ENCODE measurements at regions not wholly inside any gene's neighbourhood (a gene's known extent, or its start where the extent isn't known, plus 50 kb on each side); places are given as distances from the start of the nearest gene placed in this dataset.

DNA sequence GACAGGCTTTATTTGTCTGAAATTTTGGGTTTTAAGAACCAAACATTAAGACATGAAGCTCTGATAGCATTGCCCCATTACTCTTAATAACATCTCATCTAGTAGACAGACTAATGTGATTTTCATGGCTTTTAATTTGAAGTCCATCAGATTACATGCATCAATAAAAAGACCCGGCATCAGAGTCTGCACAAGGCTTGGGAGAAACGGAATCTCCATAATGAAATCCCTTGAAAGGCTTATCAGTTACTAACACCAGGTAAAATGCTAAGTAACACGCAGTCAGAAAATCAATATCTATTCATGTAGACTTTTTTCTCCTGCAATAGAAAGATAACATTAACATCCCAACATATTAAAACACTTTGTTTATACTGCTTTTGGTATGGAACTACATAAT, 1485.2 kb upstream of the DDX18 start:
- Histone ChIP-seq H3K4me2 (ENCODE audit: control insufficient read depth, insufficient read depth) (no peak overlapping the region), H3K4me3 (no peak overlapping the region), H3K4me1 (ENCODE audit: control insufficient read depth, insufficient read depth, low read length) (no peaks in the 10 kb centered on the region), H2AFZ (ENCODE audit: control insufficient read depth, low read depth, low read length) (no peak overlapping the region), H3K27ac (ENCODE audit: control insufficient read depth, insufficient read depth) (no peak overlapping the region), H3K36me3 (ENCODE audit: control insufficient read depth in 2 of 2, insufficient read depth in 2 of 2, low read length in 1 of 2) (no peaks in the 10 kb centered on the region), H3K9ac (ENCODE audit: control insufficient read depth, insufficient read depth, low read length) (no peak overlapping the region), H4K20me1 (ENCODE audit: control insufficient read depth, insufficient read depth) (no peaks in the 10 kb centered on the region), H3K27me3 (replicated peaks in 1 of 2; ENCODE audit: control insufficient read depth in 2 of 2, insufficient read depth in 2 of 2, low read length in 1 of 2) (no peaks in the 10 kb centered on the region), H3K9me3 (replicated peaks; ENCODE audit: control insufficient read depth, insufficient read depth, low read length) (no peaks in the 10 kb centered on the region), H3K79me2 (ENCODE audit: control insufficient read depth, insufficient read depth, low read length) (no peaks in the 10 kb centered on the region)
- ChIA-PET CTCF (no interaction called here), POLR2A (no interaction called here), RAD21 (ENCODE audit: unreplicated experiment) (no interaction called here), SMC1A (ENCODE audit: uncharacterized antibody, unreplicated experiment) (no interaction called here)
- BruUV-seq (replicated peaks), result no TSS peak
- TF ChIP-seq ZNF384 (IDR thresholded peaks at IDR 0.05; ENCODE audit: borderline replicate concordance, low read depth, low read length) (no peak), ZNF24 (IDR thresholded peaks at IDR 0.05) (no peak), ZZZ3 (IDR thresholded peaks at IDR 0.05; ENCODE audit: control insufficient read depth, insufficient read length, low read depth) (no peak), ZSCAN29 (IDR thresholded peaks at IDR 0.05) (no peak), JUND (IDR thresholded peaks at IDR 0.05; ENCODE audit: low read depth, low read length) (no peak), MYB (IDR thresholded peaks at IDR 0.05; ENCODE audit: borderline replicate concordance, low read depth, low read length) (no peak), FOXM1 (IDR thresholded peaks at IDR 0.05; ENCODE audit: low read depth, low read length) (no peak), SIX5 (IDR thresholded peaks at IDR 0.05; ENCODE audit: low read depth, low read length, severe bottlenecking) (no peak), RCOR1 (conservative IDR thresholded peaks at IDR 0.05; ENCODE audit: low read depth, low read length) (no peak)
- TF ChIP-seq, protein P1, sequence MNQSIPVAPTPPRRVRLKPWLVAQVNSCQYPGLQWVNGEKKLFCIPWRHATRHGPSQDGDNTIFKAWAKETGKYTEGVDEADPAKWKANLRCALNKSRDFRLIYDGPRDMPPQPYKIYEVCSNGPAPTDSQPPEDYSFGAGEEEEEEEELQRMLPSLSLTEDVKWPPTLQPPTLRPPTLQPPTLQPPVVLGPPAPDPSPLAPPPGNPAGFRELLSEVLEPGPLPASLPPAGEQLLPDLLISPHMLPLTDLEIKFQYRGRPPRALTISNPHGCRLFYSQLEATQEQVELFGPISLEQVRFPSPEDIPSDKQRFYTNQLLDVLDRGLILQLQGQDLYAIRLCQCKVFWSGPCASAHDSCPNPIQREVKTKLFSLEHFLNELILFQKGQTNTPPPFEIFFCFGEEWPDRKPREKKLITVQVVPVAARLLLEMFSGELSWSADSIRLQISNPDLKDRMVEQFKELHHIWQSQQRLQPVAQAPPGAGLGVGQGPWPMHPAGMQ (IDR thresholded peaks at IDR 0.05; ENCODE audit: borderline replicate concordance), result no peak
- TF ChIP-seq, protein P2, sequence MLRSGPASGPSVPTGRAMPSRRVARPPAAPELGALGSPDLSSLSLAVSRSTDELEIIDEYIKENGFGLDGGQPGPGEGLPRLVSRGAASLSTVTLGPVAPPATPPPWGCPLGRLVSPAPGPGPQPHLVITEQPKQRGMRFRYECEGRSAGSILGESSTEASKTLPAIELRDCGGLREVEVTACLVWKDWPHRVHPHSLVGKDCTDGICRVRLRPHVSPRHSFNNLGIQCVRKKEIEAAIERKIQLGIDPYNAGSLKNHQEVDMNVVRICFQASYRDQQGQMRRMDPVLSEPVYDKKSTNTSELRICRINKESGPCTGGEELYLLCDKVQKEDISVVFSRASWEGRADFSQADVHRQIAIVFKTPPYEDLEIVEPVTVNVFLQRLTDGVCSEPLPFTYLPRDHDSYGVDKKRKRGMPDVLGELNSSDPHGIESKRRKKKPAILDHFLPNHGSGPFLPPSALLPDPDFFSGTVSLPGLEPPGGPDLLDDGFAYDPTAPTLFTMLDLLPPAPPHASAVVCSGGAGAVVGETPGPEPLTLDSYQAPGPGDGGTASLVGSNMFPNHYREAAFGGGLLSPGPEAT (IDR thresholded peaks at IDR 0.05; ENCODE audit: low read depth), result no peak
- FAIRE-seq, result no peak
- in situ Hi-C loops (cut with MboI) (no loop called here), intact Hi-C loops (cut with micrococcal nuclease; ENCODE audit: unreplicated experiment) (no loop called here)
- 6% methylated on average over 3 of the region's 3 CpGs for WGBS (ENCODE audit: insufficient coverage, insufficient replicate concordance, low lambda C conversion rate, missing lambda C conversion rate)
- no peak for ATAC-seq
- DNase-seq (ENCODE audit: low read depth, low spot score), result no peak

Measured in GM12878 (cell line).